Fibroblast of lung (primary cell): ENCODE measurements at regions not wholly inside any gene's neighbourhood (a gene's known extent, or its start where the extent isn't known, plus 50 kb on each side); places are given as distances from the start of the nearest gene placed in this dataset.
A peak's percentile ranks its signal among the peaks of the same experiment; 100 is the strongest.
"Not testable (repeated sequence)": the region's sequence is repeated elsewhere in the genome, so short reads cannot be mapped to it uniquely, and the experiment has no call there.

Experiments
- DNase-seq, 2 donors: peaks; one replicate each; pipeline versions ENCODE4 v3.0.0 to v3.0.0-alpha.2; 2010; ENCODE audit warnings: low read depth in 2 of 2
- H2AFZ ChIP-seq: 2 replicates; pipeline ENCODE4 v1.5.1; 2012; ENCODE audit warnings: low read length, control low read depth, inconsistent platforms
- H3K27ac ChIP-seq: 2 replicates; pipeline ENCODE4 v1.5.1; 2011; ENCODE audit warnings: low read length, control low read depth; ENCODE audit not compliant: insufficient read depth
- H3K27me3 ChIP-seq: 2 replicates; pipeline ENCODE4 v1.5.1; 2011; ENCODE audit warnings: mild to moderate bottlenecking, low read length; ENCODE audit not compliant: control insufficient read depth, insufficient read depth
- H3K36me3 ChIP-seq: 2 replicates; pipeline ENCODE4 v1.5.1; 2011; ENCODE audit warnings: low read length; ENCODE audit not compliant: control insufficient read depth, insufficient read depth
- H3K4me1 ChIP-seq: 2 replicates; pipeline ENCODE4 v1.5.1; 2011; ENCODE audit warnings: low read length; ENCODE audit not compliant: control insufficient read depth, insufficient read depth; ENCODE audit errors: extremely low read depth
- H3K4me2 ChIP-seq: 2 replicates; pipeline ENCODE4 v1.5.1; 2011; ENCODE audit warnings: low read length, control low read depth; ENCODE audit not compliant: insufficient read depth; ENCODE audit errors: extremely low read depth
- H3K4me3 ChIP-seq, 4 experiments: fragments of 200-600 bp in 1 of 4; sonication (generic) in 1 of 4; replicated peaks in 1 of 4; 2 replicates each; pipeline ENCODE4 v1.5.1; 2011 to 2016; ENCODE audit warnings: low read length in 4 of 4, low read depth in 3 of 4, mild to moderate bottlenecking in 3 of 4, control low read depth in 2 of 4, inconsistent platforms in 1 of 4, mixed read lengths in 1 of 4; ENCODE audit not compliant: insufficient read depth in 1 of 4; ENCODE audit errors: control extremely low read depth in 1 of 4
- H3K79me2 ChIP-seq: 2 replicates; pipeline ENCODE4 v1.5.1; 2012; ENCODE audit warnings: mild to moderate bottlenecking, low read length, inconsistent platforms; ENCODE audit not compliant: control insufficient read depth, insufficient read depth
- H3K9ac ChIP-seq: 2 replicates; pipeline ENCODE4 v1.5.1; 2011; ENCODE audit warnings: mild to moderate bottlenecking, low read length, control low read depth; ENCODE audit not compliant: insufficient read depth
- H3K9me3 ChIP-seq: 2 replicates; pipeline ENCODE4 v1.5.1; 2012; ENCODE audit warnings: low read depth, low read length; ENCODE audit not compliant: control insufficient read depth, insufficient read depth
- H4K20me1 ChIP-seq: 2 replicates; pipeline ENCODE4 v1.5.1; 2011; ENCODE audit warnings: low read length; ENCODE audit not compliant: control insufficient read depth, insufficient read depth; ENCODE audit errors: extremely low read depth
- CTCF ChIP-seq, 2 donors: IDR thresholded peaks in 1 of 2; conservative IDR thresholded peaks in 1 of 2; 1 replicate in 1 of 2; 2 replicates in 1 of 2; pipeline ENCODE4 v1.5.1; 2011 to 2012; ENCODE audit warnings: low read length in 2 of 2, control low read depth in 1 of 2, inconsistent platforms in 1 of 2, low read depth in 1 of 2, mild to moderate bottlenecking in 1 of 2
- EZH2 ChIP-seq: IDR thresholded peaks from 2 replicates; pipeline ENCODE4 v1.5.1; 2012; ENCODE audit warnings: low read length, control low read depth, mild to moderate bottlenecking; ENCODE audit errors: missing control alignments

GRCh38 chr1:788835-789234 is 102.4 kb upstream of the OR4F16 start:
- H3K36me3 ChIP-seq = no peaks in the 10 kb centered on the region
- TF ChIP-seq CTCF (conservative IDR thresholded peaks at IDR 0.05 in 1 of 2, IDR thresholded peaks at IDR 0.05 in 1 of 2; ENCODE audit: low read depth in 1 of 2, low read length in 2 of 2) (no peak), EZH2 (no peak)
- H3K4me2 ChIP-seq = no peak overlapping the region
- no peak overlapping the region for H3K4me3 ChIP-seq
- H3K27ac ChIP-seq = no peak overlapping the region
- H3K4me1 ChIP-seq = no peaks in the 10 kb centered on the region
- H4K20me1 ChIP-seq = no peaks in the 10 kb centered on the region
- peak in 1 of 2 donors; percentile 35 for DNase-seq
- H3K9ac ChIP-seq = no peak overlapping the region
- no peaks in the 10 kb centered on the region for H3K9me3 ChIP-seq
- H3K79me2 ChIP-seq = no peaks in the 10 kb centered on the region
- no peak overlapping the region for H2AFZ ChIP-seq
- no peaks in the 10 kb centered on the region for H3K27me3 ChIP-seq

- H3K9me3 ChIP-seq, H4K20me1 ChIP-seq, H3K4me3 ChIP-seq, H2AFZ ChIP-seq, H3K4me1 ChIP-seq, H3K36me3 ChIP-seq, H3K27ac ChIP-seq, H3K27me3 ChIP-seq, H3K9ac ChIP-seq, DNase-seq, H3K79me2 ChIP-seq, H3K4me2 ChIP-seq: not testable (repeated sequence)
Observed at GRCh38 chr1:789606-790005, 103.2 kb upstream of the OR4F16 start.

- not testable (repeated sequence) for H3K9me3 ChIP-seq, H3K27me3 ChIP-seq, H3K4me1 ChIP-seq, H4K20me1 ChIP-seq, H3K4me2 ChIP-seq, H2AFZ ChIP-seq, H3K9ac ChIP-seq, H3K4me3 ChIP-seq, H3K27ac ChIP-seq, H3K36me3 ChIP-seq, H3K79me2 ChIP-seq
- DNase-seq = peak in 1 of 2 donors; percentile 22
Observed at GRCh38 chr1:790388-790930, 104.0 kb upstream of the OR4F16 start.

- not testable (repeated sequence) for H3K4me2 ChIP-seq, H3K4me1 ChIP-seq, DNase-seq, H3K36me3 ChIP-seq, H3K27ac ChIP-seq, H2AFZ ChIP-seq, H3K4me3 ChIP-seq, H4K20me1 ChIP-seq, H3K9ac ChIP-seq, H3K27me3 ChIP-seq, H3K79me2 ChIP-seq, H3K9me3 ChIP-seq
Observed at GRCh38 chr1:794310-794709, 107.9 kb upstream of the OR4F16 start.

- not testable (repeated sequence) for H3K27me3 ChIP-seq, H2AFZ ChIP-seq, H3K9me3 ChIP-seq, H4K20me1 ChIP-seq, DNase-seq, H3K27ac ChIP-seq, H3K79me2 ChIP-seq, H3K4me3 ChIP-seq, H3K9ac ChIP-seq, H3K4me2 ChIP-seq, H3K4me1 ChIP-seq, H3K36me3 ChIP-seq
Observed at GRCh38 chr1:794918-795584, 108.6 kb upstream of the OR4F16 start.

- not testable (repeated sequence) for H3K27ac ChIP-seq, H4K20me1 ChIP-seq, H3K79me2 ChIP-seq, H3K4me3 ChIP-seq, H2AFZ ChIP-seq, H3K4me1 ChIP-seq, H3K36me3 ChIP-seq, DNase-seq, H3K4me2 ChIP-seq, H3K27me3 ChIP-seq, H3K9ac ChIP-seq, H3K9me3 ChIP-seq
Observed at GRCh38 chr1:797649-798048, 111.2 kb upstream of the OR4F16 start.
